Uterus (tissue), 3 donors: ENCODE measurements at regions not wholly inside any gene's neighbourhood (a gene's known extent, or its start where the extent isn't known, plus 50 kb on each side); places are given as distances from the start of the nearest gene placed in this dataset.

Experiments
- DNase-seq, 2 donors: peaks; one replicate each; pipeline ENCODE4 v3.0.0-alpha.2; 2019 to 2020
- H3K27ac ChIP-seq, 2 donors: fragments of 200-600 bp; sonication (generic); 1 replicate in 1 of 2; 2 replicates in 1 of 2; pipeline ENCODE4 v1.5.1; 2016 to 2018
- H3K27me3 ChIP-seq, 2 donors: fragments of 200-600 bp; sonication (generic); one replicate each; pipeline ENCODE4 v1.5.1; 2018 to 2019; ENCODE audit warnings: control low read depth in 1 of 2
- H3K36me3 ChIP-seq, 2 donors: fragments of 200-600 bp; sonication (generic); one replicate each; pipeline ENCODE4 v1.5.1; 2019; ENCODE audit warnings: control low read depth in 1 of 2
- H3K4me1 ChIP-seq, 2 donors: fragments of 200-600 bp; sonication (generic); one replicate each; pipeline ENCODE4 v1.5.1; 2018 to 2019; ENCODE audit warnings: control low read depth in 1 of 2
- H3K4me3 ChIP-seq, 2 donors: fragments of 200-600 bp; sonication (generic); 1 replicate in 1 of 2; 2 replicates in 1 of 2; pipeline ENCODE4 v1.5.1; 2018 to 2019; ENCODE audit warnings: mild to moderate bottlenecking in 1 of 2
- H3K9me3 ChIP-seq, 2 donors: fragments of 200-600 bp; sonication (generic); one replicate each; pipeline ENCODE4 v1.5.1; 2019; ENCODE audit warnings: control low read depth in 1 of 2
- POLR2A ChIP-seq, 2 donors: fragments of 450-650 bp; IDR thresholded peaks; one replicate each; pipeline ENCODE4 v1.6.1; 2016; ENCODE audit warnings: antibody characterized with exemption in 2 of 2, mild to moderate bottlenecking in 1 of 2, moderate library complexity in 1 of 2
- intact Hi-C: fragments of 100-400 bp; cut with DNase I; formaldehyde crosslinking; loops from one replicate; pipeline ENCODE4 v1.15.1; 2023; ENCODE audit warnings: low total_unique reads
- TF ChIP-seq, protein P1 (sequence below), 4 experiments: fragments of 200-600 bp in 2 of 4; fragments of 450-650 bp in 2 of 4; sonication (generic) in 2 of 4; IDR thresholded peaks; one replicate each; pipeline ENCODE4 v1.5.1; 2016 to 2019; ENCODE audit warnings: antibody characterized with exemption in 4 of 4, mild to moderate bottlenecking in 2 of 4, moderate library complexity in 1 of 4
- donor health status: DM: yes; HTN: yes; CAD: no.

- no peak overlapping the region for H3K27ac ChIP-seq
- DNase-seq: no peak
- H3K4me1 ChIP-seq: no peaks in the 10 kb centered on the region
- TF ChIP-seq POLR2A (IDR thresholded peaks at IDR 0.05): no peak
- TF ChIP-seq, protein P1, sequence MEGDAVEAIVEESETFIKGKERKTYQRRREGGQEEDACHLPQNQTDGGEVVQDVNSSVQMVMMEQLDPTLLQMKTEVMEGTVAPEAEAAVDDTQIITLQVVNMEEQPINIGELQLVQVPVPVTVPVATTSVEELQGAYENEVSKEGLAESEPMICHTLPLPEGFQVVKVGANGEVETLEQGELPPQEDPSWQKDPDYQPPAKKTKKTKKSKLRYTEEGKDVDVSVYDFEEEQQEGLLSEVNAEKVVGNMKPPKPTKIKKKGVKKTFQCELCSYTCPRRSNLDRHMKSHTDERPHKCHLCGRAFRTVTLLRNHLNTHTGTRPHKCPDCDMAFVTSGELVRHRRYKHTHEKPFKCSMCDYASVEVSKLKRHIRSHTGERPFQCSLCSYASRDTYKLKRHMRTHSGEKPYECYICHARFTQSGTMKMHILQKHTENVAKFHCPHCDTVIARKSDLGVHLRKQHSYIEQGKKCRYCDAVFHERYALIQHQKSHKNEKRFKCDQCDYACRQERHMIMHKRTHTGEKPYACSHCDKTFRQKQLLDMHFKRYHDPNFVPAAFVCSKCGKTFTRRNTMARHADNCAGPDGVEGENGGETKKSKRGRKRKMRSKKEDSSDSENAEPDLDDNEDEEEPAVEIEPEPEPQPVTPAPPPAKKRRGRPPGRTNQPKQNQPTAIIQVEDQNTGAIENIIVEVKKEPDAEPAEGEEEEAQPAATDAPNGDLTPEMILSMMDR (IDR thresholded peaks at IDR 0.05): no peak
- H3K27me3 ChIP-seq: no peaks in the 10 kb centered on the region
- H3K36me3 ChIP-seq: no peaks in the 10 kb centered on the region
- H3K9me3 ChIP-seq: no peaks in the 10 kb centered on the region
- intact Hi-C loops: no loop called here
- H3K4me3 ChIP-seq: no peak overlapping the region
These were observed 159.6 kb upstream of the ZNF536 start for GRCh38 chr19:30212574-30212973.

DNA sequence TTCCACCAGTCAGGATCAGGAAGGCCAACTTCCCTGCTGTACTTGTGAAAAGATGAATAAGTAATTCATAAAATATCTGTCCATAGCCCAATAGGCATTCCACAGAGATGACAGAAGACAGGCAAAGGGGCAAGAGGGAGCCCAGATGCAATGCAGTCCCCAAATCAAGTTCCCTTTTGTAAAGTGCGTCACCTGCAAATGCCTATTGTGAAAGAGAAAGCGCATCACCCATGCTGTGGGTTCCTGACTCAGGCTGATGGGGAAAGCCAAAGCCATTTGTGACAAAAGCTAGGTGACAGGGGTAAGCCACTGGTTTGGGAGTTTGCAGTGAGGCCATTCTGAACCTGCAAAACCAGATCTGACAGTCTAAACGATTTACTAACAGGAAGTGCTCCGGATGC, 157.5 kb upstream of the ZNF536 start:
- H3K27ac ChIP-seq: no peak overlapping the region
- no peak for TF ChIP-seq POLR2A (IDR thresholded peaks at IDR 0.05)
- TF ChIP-seq, protein P1 (IDR thresholded peaks at IDR 0.05): no peak
- no peak overlapping the region for H3K4me3 ChIP-seq
- H3K9me3 ChIP-seq: no peaks in the 10 kb centered on the region
- H3K4me1 ChIP-seq: no peaks in the 10 kb centered on the region
- H3K36me3 ChIP-seq: no peaks in the 10 kb centered on the region
- DNase-seq: no peak
- H3K27me3 ChIP-seq: no peaks in the 10 kb centered on the region
- intact Hi-C loops: no loop called here

DNA sequence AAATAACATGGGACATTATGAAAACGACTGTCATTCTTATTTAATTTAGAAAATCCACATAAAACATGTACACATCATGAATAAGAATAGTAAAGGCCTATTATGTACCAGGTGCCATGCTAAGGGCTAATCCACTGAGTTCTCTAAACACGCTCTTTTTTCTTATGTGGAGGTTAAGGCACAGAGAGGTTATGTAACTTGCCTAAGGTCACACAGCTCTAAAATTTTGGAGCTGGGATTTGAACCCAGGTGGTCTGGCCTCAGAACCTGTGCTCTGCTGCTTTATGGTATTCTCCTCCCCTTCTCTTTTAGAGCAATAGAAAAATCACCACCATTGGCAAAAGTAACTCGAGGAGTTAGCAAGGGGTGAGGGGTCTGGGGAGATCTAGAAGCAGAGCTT, 156.9 kb upstream of the ZNF536 start:
- H3K36me3 ChIP-seq: no peaks in the 10 kb centered on the region
- TF ChIP-seq, protein P1 (IDR thresholded peaks at IDR 0.05): no peak
- TF ChIP-seq POLR2A (IDR thresholded peaks at IDR 0.05): no peak
- no peak overlapping the region for H3K4me3 ChIP-seq
- no peaks in the 10 kb centered on the region for H3K9me3 ChIP-seq
- H3K27ac ChIP-seq: no peak overlapping the region
- no peaks in the 10 kb centered on the region for H3K27me3 ChIP-seq
- DNase-seq: no peak
- intact Hi-C loops: no loop called here
- no peaks in the 10 kb centered on the region for H3K4me1 ChIP-seq

DNA sequence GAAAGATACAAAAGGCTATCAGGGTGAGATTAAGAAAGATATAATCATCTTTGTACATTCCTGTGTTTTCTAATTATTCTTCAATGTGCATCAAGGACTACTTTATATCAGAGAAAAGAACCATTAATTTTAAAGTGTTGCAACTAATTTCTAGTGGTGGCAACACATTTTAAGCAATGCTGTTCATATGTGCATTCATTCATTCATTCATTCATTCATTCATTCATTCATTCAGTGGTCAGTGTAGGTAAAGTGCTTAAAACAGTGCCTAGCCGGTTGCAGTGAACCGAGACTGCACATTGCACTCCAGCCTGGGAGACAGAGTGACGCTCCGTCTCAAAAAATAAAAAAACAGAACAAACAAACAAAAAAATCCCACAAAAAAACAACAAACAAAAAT, 155.7 kb upstream of the ZNF536 start:
- intact Hi-C loops: no loop called here
- H3K27me3 ChIP-seq: peaks cover 0 to 4% of the 10 kb centered on the region in 2 donors

GRCh38 chr19:30217461-30217860, 154.7 kb upstream of the ZNF536 start:
- intact Hi-C loops: no loop called here
- Histone ChIP-seq H3K9me3 (no peaks in the 10 kb centered on the region), H3K27ac (no peak overlapping the region), H3K36me3 (no peaks in the 10 kb centered on the region), H3K27me3 (peaks cover 0 to 13% of the 10 kb centered on the region in 2 donors), H3K4me1 (no peaks in the 10 kb centered on the region), H3K4me3 (no peak overlapping the region)
- no peak for DNase-seq
- TF ChIP-seq, protein P1 (IDR thresholded peaks at IDR 0.05): no peak
- no peak for TF ChIP-seq POLR2A (IDR thresholded peaks at IDR 0.05)

More for the DNA sequence above, 155.7 kb upstream of the ZNF536 start:
- Histone ChIP-seq H3K4me1 (no peaks in the 10 kb centered on the region), H3K36me3 (no peaks in the 10 kb centered on the region), H3K27ac (no peak overlapping the region), H3K9me3 (no peaks in the 10 kb centered on the region), H3K4me3 (no peak overlapping the region)
- DNase-seq: no peak
- TF ChIP-seq POLR2A (IDR thresholded peaks at IDR 0.05): no peak
- TF ChIP-seq, protein P1 (IDR thresholded peaks at IDR 0.05): no peak
